ENCODE measurements at regions not wholly inside any gene's neighbourhood (a gene's known extent, or its start where the extent isn't known, plus 50 kb on each side); places are given as distances from the start of the nearest gene placed in this dataset.
A peak's percentile ranks its signal among the peaks of the same experiment; 100 is the strongest.

DNA sequence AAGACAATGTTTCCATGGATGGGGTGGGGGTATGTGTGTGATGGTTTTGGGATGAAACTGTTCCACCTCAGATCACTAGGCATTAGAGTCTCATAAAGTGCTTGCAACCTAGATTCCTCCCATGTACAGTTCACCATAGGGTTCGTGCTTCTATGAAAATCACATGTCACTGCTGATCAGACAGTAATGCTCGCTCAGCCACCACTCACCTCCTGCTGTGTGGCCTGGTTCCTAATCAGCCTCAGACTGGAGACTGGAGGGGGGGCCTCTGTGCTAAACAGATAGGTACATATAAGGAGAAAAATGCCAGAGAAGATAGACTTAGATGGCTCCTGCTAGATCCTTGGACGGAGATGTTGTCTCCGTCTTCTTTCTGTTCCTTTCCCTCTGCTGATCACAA is 1296.9 kb upstream of the SEL1L start:
- no peak overlapping the region for H3K4me3 ChIP-seq (ENCODE audit: low read depth, low read length)
- DNase-seq (ENCODE audit: low read depth): no peak
- TF ChIP-seq, protein P1, sequence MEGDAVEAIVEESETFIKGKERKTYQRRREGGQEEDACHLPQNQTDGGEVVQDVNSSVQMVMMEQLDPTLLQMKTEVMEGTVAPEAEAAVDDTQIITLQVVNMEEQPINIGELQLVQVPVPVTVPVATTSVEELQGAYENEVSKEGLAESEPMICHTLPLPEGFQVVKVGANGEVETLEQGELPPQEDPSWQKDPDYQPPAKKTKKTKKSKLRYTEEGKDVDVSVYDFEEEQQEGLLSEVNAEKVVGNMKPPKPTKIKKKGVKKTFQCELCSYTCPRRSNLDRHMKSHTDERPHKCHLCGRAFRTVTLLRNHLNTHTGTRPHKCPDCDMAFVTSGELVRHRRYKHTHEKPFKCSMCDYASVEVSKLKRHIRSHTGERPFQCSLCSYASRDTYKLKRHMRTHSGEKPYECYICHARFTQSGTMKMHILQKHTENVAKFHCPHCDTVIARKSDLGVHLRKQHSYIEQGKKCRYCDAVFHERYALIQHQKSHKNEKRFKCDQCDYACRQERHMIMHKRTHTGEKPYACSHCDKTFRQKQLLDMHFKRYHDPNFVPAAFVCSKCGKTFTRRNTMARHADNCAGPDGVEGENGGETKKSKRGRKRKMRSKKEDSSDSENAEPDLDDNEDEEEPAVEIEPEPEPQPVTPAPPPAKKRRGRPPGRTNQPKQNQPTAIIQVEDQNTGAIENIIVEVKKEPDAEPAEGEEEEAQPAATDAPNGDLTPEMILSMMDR (IDR thresholded peaks at IDR 0.05; ENCODE audit: insufficient read depth, low read depth, low read length, missing control alignments): no peak

DNA sequence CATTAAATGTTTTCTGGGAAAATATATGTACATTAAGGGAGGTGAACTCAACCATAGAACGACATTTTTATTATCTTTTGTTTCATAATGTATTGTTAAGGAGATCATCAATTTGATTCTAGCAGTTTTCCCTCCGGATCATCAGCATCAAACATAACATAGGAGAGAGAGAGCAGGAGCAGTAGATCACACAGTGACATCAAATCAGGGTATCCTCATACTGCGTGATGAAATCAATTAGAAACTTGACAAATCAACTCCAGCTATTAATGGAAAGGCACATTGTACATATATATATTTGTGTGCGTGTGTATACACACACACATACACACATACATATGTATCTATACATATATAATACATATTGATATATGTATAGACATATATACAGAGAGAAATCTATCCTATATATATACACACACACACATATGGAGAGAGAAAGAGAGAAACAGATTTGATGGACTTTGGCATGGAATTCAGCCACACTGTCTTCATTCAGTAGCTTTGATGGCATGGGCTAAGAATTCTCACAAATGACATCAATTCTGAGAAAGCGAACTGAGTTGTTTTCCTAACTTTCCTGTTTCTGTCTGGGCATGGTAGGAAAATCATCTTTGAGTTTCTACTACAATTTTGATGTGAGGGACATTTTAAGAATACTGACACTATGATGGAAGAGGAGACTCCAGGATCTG is 1302.8 kb upstream of the SEL1L start:
- TF ChIP-seq, protein P1 (IDR thresholded peaks at IDR 0.05; ENCODE audit: insufficient read depth, low read depth, low read length, missing control alignments): no peak
- no peak for DNase-seq (ENCODE audit: low read depth)
- H3K4me3 ChIP-seq (ENCODE audit: low read depth, low read length): no peak overlapping the region

DNA sequence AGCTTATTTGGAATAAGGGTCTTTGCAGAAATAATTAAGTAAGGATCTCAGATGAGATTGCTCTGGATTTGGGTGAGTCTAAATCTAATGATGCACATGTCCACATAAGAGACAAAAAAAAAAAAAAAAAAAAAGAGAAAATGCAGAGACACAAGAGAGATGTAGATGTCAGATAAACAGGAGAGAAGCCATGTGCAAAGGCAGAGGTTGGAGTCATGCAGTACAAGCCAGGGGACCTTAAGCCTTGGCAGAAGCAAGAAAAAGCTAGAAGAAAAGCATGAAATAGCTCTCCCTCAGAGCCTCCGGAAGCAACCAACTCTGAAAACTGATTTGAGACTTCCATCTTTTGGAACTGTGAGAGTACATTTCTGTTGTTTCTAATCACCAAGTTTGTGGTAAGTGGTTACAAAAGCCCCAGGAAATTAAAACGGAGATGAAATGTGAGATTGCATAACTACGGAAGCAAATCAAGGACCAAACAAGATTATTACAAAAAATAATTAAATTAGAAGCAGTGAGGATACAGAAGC is 1304.0 kb upstream of the SEL1L start:
- H3K4me3 ChIP-seq (ENCODE audit: low read depth, low read length): no peak overlapping the region
- DNase-seq (ENCODE audit: low read depth): no peak
- TF ChIP-seq, protein P1 (IDR thresholded peaks at IDR 0.05; ENCODE audit: insufficient read depth, low read depth, low read length, missing control alignments): no peak

DNA sequence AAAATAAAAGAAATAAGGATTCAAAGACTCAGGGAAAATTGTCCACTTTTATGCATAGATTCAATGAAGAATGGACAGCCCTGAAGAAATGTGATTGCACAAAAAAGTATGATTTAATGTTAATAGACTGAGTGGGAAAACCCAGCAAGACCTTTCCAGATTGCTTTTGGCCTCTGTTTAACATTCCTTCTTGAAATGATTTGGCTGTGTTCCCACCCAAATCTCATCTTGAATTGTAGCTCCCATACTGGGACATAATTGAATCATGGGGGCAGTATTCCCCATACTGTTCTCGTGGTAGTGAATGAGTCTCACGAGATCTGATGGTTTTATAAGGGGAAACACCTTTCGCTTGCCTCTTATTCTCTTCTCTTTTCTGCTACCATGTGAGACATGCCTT is 1316.9 kb upstream of the SEL1L start:
- no peak for DNase-seq (ENCODE audit: low read depth)
- TF ChIP-seq, protein P1 (IDR thresholded peaks at IDR 0.05; ENCODE audit: insufficient read depth, low read depth, low read length, missing control alignments): no peak
- H3K4me3 ChIP-seq (ENCODE audit: low read depth, low read length): no peak overlapping the region

DNA sequence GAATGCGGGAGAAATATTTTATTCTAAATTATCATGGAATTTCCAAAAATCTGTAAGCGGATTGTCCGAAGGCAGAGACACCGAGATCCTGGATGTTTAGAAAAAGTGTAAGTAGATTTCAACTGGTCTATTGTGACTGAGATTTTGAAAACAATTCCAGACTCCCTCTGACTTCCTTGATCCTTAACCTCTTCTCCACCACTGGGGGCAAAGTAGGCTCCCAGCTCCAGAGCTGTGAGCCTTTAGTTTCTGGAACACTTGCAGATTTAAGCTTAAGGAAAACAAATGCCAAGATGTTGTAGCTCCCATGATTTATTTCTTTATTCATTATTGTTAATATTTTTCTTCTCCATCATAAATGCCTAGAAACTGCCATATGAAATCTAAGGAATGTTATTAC is 1320.5 kb upstream of the SEL1L start:
- DNase-seq (ENCODE audit: low read depth): no peak
- H3K4me3 ChIP-seq (ENCODE audit: low read depth, low read length): no peak overlapping the region
- TF ChIP-seq, protein P1 (IDR thresholded peaks at IDR 0.05; ENCODE audit: insufficient read depth, low read depth, low read length, missing control alignments): no peak

DNA sequence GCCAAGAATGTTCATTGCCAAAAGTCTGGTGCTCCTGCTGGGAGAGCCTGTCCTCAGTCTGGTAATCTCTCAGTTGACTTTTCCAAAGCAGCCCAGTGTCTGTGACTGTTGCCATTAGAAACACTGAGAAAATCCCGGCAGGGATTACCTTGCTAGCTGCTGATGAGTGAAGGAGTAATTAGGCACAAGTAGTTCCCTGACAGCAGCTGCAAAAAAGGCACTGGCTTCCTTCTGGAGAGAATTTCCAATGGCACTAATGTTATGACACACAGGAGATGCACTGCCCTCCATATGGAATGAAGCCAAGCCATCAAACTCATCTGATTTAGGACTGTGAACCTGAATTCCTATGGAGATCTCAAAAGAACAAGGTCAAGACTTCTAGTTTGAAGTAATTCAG is 1321.2 kb upstream of the SEL1L start:
- TF ChIP-seq, protein P1 (IDR thresholded peaks at IDR 0.05; ENCODE audit: insufficient read depth, low read depth, low read length, missing control alignments): no peak
- DNase-seq (ENCODE audit: low read depth): no peak
- H3K4me3 ChIP-seq (ENCODE audit: low read depth, low read length): no peak overlapping the region

DNA sequence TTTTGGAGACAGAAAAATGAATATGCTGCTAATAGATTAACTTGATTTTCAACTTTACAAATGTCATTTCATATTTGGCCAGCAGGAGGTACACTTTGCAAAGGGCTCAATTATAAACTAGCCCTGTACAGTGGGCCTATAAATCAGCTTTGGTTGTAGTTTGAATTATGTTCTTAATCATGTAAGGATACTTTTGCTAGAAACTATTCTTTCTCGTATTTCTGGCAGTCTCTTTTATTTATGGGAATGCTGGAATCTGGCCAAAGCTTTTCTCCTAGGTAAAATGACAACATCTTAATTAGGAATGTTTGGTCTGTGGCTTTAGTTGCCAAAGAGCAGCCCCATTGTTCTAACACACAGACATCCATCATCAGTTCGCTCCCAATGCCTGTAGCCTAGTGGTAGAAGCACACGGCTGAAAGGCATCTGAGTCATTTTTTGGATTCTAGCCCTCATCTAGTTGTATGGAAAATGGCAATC is 1322.3 kb upstream of the SEL1L start:
- TF ChIP-seq, protein P1 (IDR thresholded peaks at IDR 0.05; ENCODE audit: insufficient read depth, low read depth, low read length, missing control alignments): peak; percentile 21
- H3K4me3 ChIP-seq (ENCODE audit: low read depth, low read length): no peak overlapping the region
- peak; percentile 1 for DNase-seq (ENCODE audit: low read depth)

All from GM12865 (cell line).